SK-N-SH (cell line): ENCODE measurements at regions not wholly inside any gene's neighbourhood (a gene's known extent, or its start where the extent isn't known, plus 50 kb on each side); places are given as distances from the start of the nearest gene placed in this dataset.

Source experiments
- CTCF ChIA-PET: fragments of 300-600, 350-600 bp; formaldehyde crosslinking; extraction: SDS; loops from one replicate; lab custom pipeline; 2021; lab: Yijun Ruan, JAX
- POLR2A ChIA-PET: fragments of 350-600 bp; sonication (Branson Sonifier 250); formaldehyde crosslinking; extraction: SDS; loops from one replicate; lab custom pipeline; 2020; ENCODE audit warnings: antibody characterized with exemption, inconsistent platforms; lab: Yijun Ruan, JAX
- DNase-seq: peaks from one replicate; pipeline ENCODE4 v3.0.0; 2012
- H2AFZ ChIP-seq: fragments of 200-600 bp; sonication (generic); 2 replicates; pipeline ENCODE4 v1.8.1; 2016; ENCODE audit warnings: antibody characterized with exemption, mild to moderate bottlenecking, low read depth
- H3F3A ChIP-seq: fragments of 200-600 bp; sonication (generic); replicated peaks from 2 replicates; pipeline ENCODE3; 2016; ENCODE audit warnings: antibody characterized with exemption, mild to moderate bottlenecking; ENCODE audit not compliant: insufficient read depth
- H3K27ac ChIP-seq, 2 experiments: fragments of 200-500 bp in 1 of 2; fragments of 200-600 bp in 1 of 2; sonication (Bioruptor generic) in 1 of 2; sonication (generic), shearing (Covaris generic) in 1 of 2; 2 replicates each; pipeline versions ENCODE4 v1.5.1 to v1.6.1; 2014 to 2016; ENCODE audit warnings: low read depth in 2 of 2, inconsistent platforms in 1 of 2, low read length in 1 of 2, mild to moderate bottlenecking in 1 of 2, mixed read lengths in 1 of 2
- H3K27me3 ChIP-seq: fragments of 200-600 bp; sonication (generic), shearing (Covaris generic); 2 replicates; pipeline ENCODE4 v1.6.1; 2016; ENCODE audit warnings: mixed run types; ENCODE audit not compliant: insufficient read depth
- H3K36me3 ChIP-seq, 2 experiments: fragments of 200-500 bp in 1 of 2; fragments of 200-600 bp in 1 of 2; sonication (Bioruptor generic) in 1 of 2; sonication (generic) in 1 of 2; replicated peaks in 1 of 2; 2 replicates each; pipeline versions ENCODE3 to v1.5.1; 2014 to 2016; ENCODE audit warnings: low read length in 1 of 2, mild to moderate bottlenecking in 1 of 2; ENCODE audit not compliant: insufficient read depth in 2 of 2, control insufficient read depth in 1 of 2
- H3K4me1 ChIP-seq, 2 experiments: fragments of 200-500 bp in 1 of 2; fragments of 200-600 bp in 1 of 2; sonication (Bioruptor generic) in 1 of 2; sonication (generic), shearing (Covaris generic) in 1 of 2; 2 replicates each; pipeline versions ENCODE4 v1.5.1 to v1.6.1; 2014 to 2016; ENCODE audit warnings: low read depth in 1 of 2, low read length in 1 of 2, mixed run types in 1 of 2; ENCODE audit not compliant: insufficient read depth in 2 of 2, control insufficient read depth in 1 of 2
- H3K4me2 ChIP-seq: fragments of 200-600 bp; sonication (generic), shearing (Covaris generic); 2 replicates; pipeline ENCODE4 v1.6.1; 2017; ENCODE audit warnings: mixed run types
- H3K4me3 ChIP-seq, 2 experiments: fragments of 200-500 bp in 1 of 2; fragments of 200-600 bp in 1 of 2; sonication (Bioruptor generic) in 1 of 2; sonication (generic), shearing (Covaris generic) in 1 of 2; 2 replicates each; pipeline versions ENCODE4 v1.5.1 to v1.8.1; 2014 to 2016; ENCODE audit warnings: low read depth in 2 of 2, inconsistent platforms in 1 of 2, low read length in 1 of 2, mild to moderate bottlenecking in 1 of 2, mixed read lengths in 1 of 2, moderate library complexity in 1 of 2
- H3K79me2 ChIP-seq: fragments of 200-600 bp; sonication (generic); 2 replicates; pipeline ENCODE4 v1.8.1; 2017; ENCODE audit warnings: mild to moderate bottlenecking; ENCODE audit not compliant: insufficient read depth
- H3K9ac ChIP-seq: fragments of 200-600 bp; sonication (generic); 2 replicates; pipeline ENCODE4 v1.6.1; 2017; ENCODE audit warnings: mixed run types
- H3K9me2 ChIP-seq: fragments of 200-600 bp; sonication (generic); 2 replicates; pipeline ENCODE4 v1.6.1; 2017; ENCODE audit warnings: mixed run types
- H3K9me3 ChIP-seq: fragments of 200-600 bp; sonication (generic); 2 replicates; pipeline ENCODE4 v1.6.1; 2017; ENCODE audit warnings: mixed run types, mild to moderate bottlenecking, moderate library complexity
- H4K20me1 ChIP-seq: fragments of 200-600 bp; sonication (generic); 2 replicates; pipeline ENCODE4 v1.6.1; 2017; ENCODE audit warnings: mild to moderate bottlenecking, mixed run types; ENCODE audit not compliant: insufficient read depth
- CHD2 ChIP-seq: fragments of 150-350 bp; IDR thresholded peaks from 2 replicates; pipeline ENCODE4 v1.6.1; 2018; ENCODE audit warnings: low read length; ENCODE audit not compliant: partially characterized antibody
- CTCF ChIP-seq: fragments of 200-600 bp; sonication (generic); IDR thresholded peaks from 2 replicates; pipeline ENCODE4 v1.6.1; 2017; ENCODE audit warnings: antibody characterized with exemption, mild to moderate bottlenecking, moderate library complexity
- ELF1 ChIP-seq: IDR thresholded peaks from 2 replicates; pipeline ENCODE4 v1.4.0; 2012
- FOXJ3 ChIP-seq: sonication (generic); formaldehyde crosslinking; IDR thresholded peaks from 2 replicates; pipeline ENCODE4 v1.5.1; 2020; ENCODE audit warnings: mild to moderate bottlenecking, missing genetic modification reagents
- FOXM1 ChIP-seq: IDR thresholded peaks from 2 replicates; pipeline ENCODE4 v1.4.0; 2012; ENCODE audit warnings: low read depth, mild to moderate bottlenecking
- GABPA ChIP-seq: IDR thresholded peaks from 2 replicates; pipeline ENCODE4 v1.4.0; 2012; ENCODE audit warnings: low read depth, mild to moderate bottlenecking
- GATA2 ChIP-seq: sonication (generic); formaldehyde crosslinking; IDR thresholded peaks from 2 replicates; pipeline ENCODE4 v1.5.0; 2020; ENCODE audit warnings: mild to moderate bottlenecking, missing genetic modification reagents
- MEF2A ChIP-seq: IDR thresholded peaks from 2 replicates; pipeline ENCODE4 v1.4.0; 2012; ENCODE audit warnings: low read depth, borderline replicate concordance
- NFIC ChIP-seq: IDR thresholded peaks from 2 replicates; pipeline ENCODE4 v1.4.0; 2012; ENCODE audit warnings: borderline replicate concordance
- POLR2AphosphoS5 ChIP-seq: IDR thresholded peaks from 2 replicates; pipeline ENCODE4 v1.6.1; 2012; ENCODE audit warnings: low read depth, low read length
- RCOR1 ChIP-seq: fragments of 150-350 bp; IDR thresholded peaks from 2 replicates; pipeline ENCODE4 v1.6.1; 2017; ENCODE audit warnings: antibody characterized with exemption, low read length
- REST ChIP-seq: IDR thresholded peaks from 2 replicates; pipeline ENCODE4 v1.6.1; 2012; ENCODE audit warnings: mild to moderate bottlenecking, low read depth, low read length, moderate library complexity
- TEAD4 ChIP-seq: IDR thresholded peaks from 2 replicates; pipeline ENCODE4 v1.4.0; 2012; ENCODE audit warnings: mild to moderate bottlenecking, borderline replicate concordance; ENCODE audit not compliant: insufficient read depth
- USF1 ChIP-seq: IDR thresholded peaks from 2 replicates; pipeline ENCODE4 v1.4.0; 2012; ENCODE audit warnings: low read depth, borderline replicate concordance
- USF2 ChIP-seq: fragments of 150-350 bp; IDR thresholded peaks from 2 replicates; pipeline ENCODE4 v1.6.1; 2017; ENCODE audit warnings: antibody characterized with exemption, low read length, low read depth, borderline replicate concordance
- YY1 ChIP-seq: IDR thresholded peaks from 2 replicates; pipeline ENCODE4 v1.4.0; 2012; ENCODE audit warnings: low read depth, mild to moderate bottlenecking
- ZBTB33 ChIP-seq: IDR thresholded peaks from 2 replicates; pipeline ENCODE4 v1.4.0; 2012; ENCODE audit warnings: low read depth, borderline replicate concordance
- WGBS: methylation state at CpG from one replicate; pipeline ENCODE4 v1.1.6; 2017; ENCODE audit warnings: low lambda C conversion rate; 5-methylcytosine and 5-hydroxymethylcytosine counted together

- POLR2A ChIA-PET, result no interaction called here
- TF ChIP-seq ZBTB33, result no peak
- no peak for TF ChIP-seq CTCF
- no peak for TF ChIP-seq NFIC
- no peak for TF ChIP-seq MEF2A
- no peak for TF ChIP-seq USF1
- TF ChIP-seq TEAD4, result no peak
- TF ChIP-seq GABPA, result no peak
- TF ChIP-seq POLR2AphosphoS5, result no peak
- no peak for TF ChIP-seq RCOR1
- TF ChIP-seq ELF1, result no peak
- TF ChIP-seq YY1, result no peak
- no peak for TF ChIP-seq GATA2 (CRISPR knock-in tag)
- TF ChIP-seq FOXM1, result no peak
- TF ChIP-seq CHD2, result no peak
- TF ChIP-seq REST, result no peak
- no peak for TF ChIP-seq FOXJ3 (CRISPR knock-in tag)
- TF ChIP-seq USF2, result no peak
Observed at GRCh38 chr1:5484451-5485165, 507.6 kb downstream of the NPHP4 start.

More at GRCh38 chr1:5484451-5485165, 507.6 kb downstream of the NPHP4 start:
- Histone ChIP-seq H3K9me2 (no peaks in the 10 kb centered on the region), H3K4me2 (no peak overlapping the region), H4K20me1 (no peaks in the 10 kb centered on the region), H3K27me3 (no peaks in the 10 kb centered on the region), H3K27ac (no peak overlapping the region), H3K4me3 (no peak overlapping the region), H3K79me2 (no peaks in the 10 kb centered on the region), H2AFZ (no peak overlapping the region), H3K36me3 (no peaks in the 10 kb centered on the region), H3K4me1 (peaks cover 0 to 26% of the 10 kb centered on the region in 2 experiments; a peak in 1 of 4 replicates), H3K9me3 (no peaks in the 10 kb centered on the region), H3K9ac (no peak overlapping the region), H3F3A (no peaks in the 10 kb centered on the region)
- CTCF ChIA-PET, result interaction anchor here (1.3 to 2.7 kb wide), 2 partner anchors 26 to 261 kb away, joined by 3 to 16 read pairs; no protein-coding TSS in a partner anchor
- DNase-seq, result no peak
- WGBS, result 48% methylated on average over 12 of the region's 15 CpGs
